ENCODE measurements at regions not wholly inside any gene's neighbourhood (a gene's known extent, or its start where the extent isn't known, plus 50 kb on each side); places are given as distances from the start of the nearest gene placed in this dataset.

GRCh38 chr10:21314906-21315644 lies 210.4 kb downstream of the SKIDA1 start:
- TF ChIP-seq CTCF (IDR thresholded peaks at IDR 0.05; ENCODE audit: low read depth, low read length, missing control alignments) = no peak
- DNase-seq (ENCODE audit: extremely low read depth, low read depth) = no peak
- no peak overlapping the region for H3K4me3 ChIP-seq (replicated peaks; ENCODE audit: low read depth, low read length)

- TF ChIP-seq CTCF (IDR thresholded peaks at IDR 0.05; ENCODE audit: low read depth, low read length, missing control alignments) = no peak
- H3K4me3 ChIP-seq (replicated peaks; ENCODE audit: low read depth, low read length) = no peak overlapping the region
These were observed 211.3 kb downstream of the SKIDA1 start for GRCh38 chr10:21314111-21314626.

GRCh38 chr10:21313691-21314090 lies 211.8 kb downstream of the SKIDA1 start:
- H3K4me3 ChIP-seq (replicated peaks; ENCODE audit: low read depth, low read length) = no peak overlapping the region
- DNase-seq (ENCODE audit: extremely low read depth, low read depth) = no peak
- TF ChIP-seq CTCF (IDR thresholded peaks at IDR 0.05; ENCODE audit: low read depth, low read length, missing control alignments) = no peak

More at GRCh38 chr10:21314111-21314626, 211.3 kb downstream of the SKIDA1 start:
- DNase-seq (ENCODE audit: extremely low read depth, low read depth) = no peak

- TF ChIP-seq CTCF (IDR thresholded peaks at IDR 0.05; ENCODE audit: low read depth, low read length, missing control alignments) = no peak
- no peak for DNase-seq (ENCODE audit: extremely low read depth, low read depth)
These were observed 214.1 kb downstream of the SKIDA1 start for GRCh38 chr10:21311426-21311825.

GRCh38 chr10:21309427-21309826 lies 216.1 kb downstream of the SKIDA1 start:
- DNase-seq (ENCODE audit: extremely low read depth, low read depth) = no peak
- H3K4me3 ChIP-seq (replicated peaks; ENCODE audit: low read depth, low read length) = no peak overlapping the region
- TF ChIP-seq CTCF (IDR thresholded peaks at IDR 0.05; ENCODE audit: low read depth, low read length, missing control alignments) = no peak

More at GRCh38 chr10:21311426-21311825, 214.1 kb downstream of the SKIDA1 start:
- H3K4me3 ChIP-seq (replicated peaks; ENCODE audit: low read depth, low read length) = no peak overlapping the region

GRCh38 chr10:21308946-21309345 lies 216.5 kb downstream of the SKIDA1 start:
- TF ChIP-seq CTCF (IDR thresholded peaks at IDR 0.05; ENCODE audit: low read depth, low read length, missing control alignments) = no peak
- H3K4me3 ChIP-seq (replicated peaks; ENCODE audit: low read depth, low read length) = no peak overlapping the region
- DNase-seq (ENCODE audit: extremely low read depth, low read depth) = no peak

Measured in HFF-Myc (cell line).